ENCODE measurements at regions not wholly inside any gene's neighbourhood (a gene's known extent, or its start where the extent isn't known, plus 50 kb on each side); places are given as distances from the start of the nearest gene placed in this dataset.
"Not testable (repeated sequence)": the region's sequence is repeated elsewhere in the genome, so short reads cannot be mapped to it uniquely, and the experiment has no call there.

GRCh38 chr7:13132314-13132713 lies 444.9 kb downstream of the ARL4A start:
- H3K27me3 ChIP-seq (ENCODE audit: control insufficient read depth, insufficient read depth, low read length), result no peaks in the 10 kb centered on the region
- H3K36me3 ChIP-seq (ENCODE audit: control insufficient read depth, insufficient read depth, low read length), result no peaks in the 10 kb centered on the region
- no peak overlapping the region for H3K4me3 ChIP-seq (ENCODE audit: low read depth, low read length)
- no peak for DNase-seq (ENCODE audit: low read depth)
- no peak for TF ChIP-seq CTCF (IDR thresholded peaks at IDR 0.05; ENCODE audit: insufficient read depth, low read length, poor library complexity, severe bottlenecking)

GRCh38 chr7:13136345-13136744 lies 448.9 kb downstream of the ARL4A start:
- not testable (repeated sequence) for DNase-seq (ENCODE audit: low read depth); H3K4me3 ChIP-seq (ENCODE audit: low read depth, low read length); H3K36me3 ChIP-seq (ENCODE audit: control insufficient read depth, insufficient read depth, low read length); H3K27me3 ChIP-seq (ENCODE audit: control insufficient read depth, insufficient read depth, low read length)

- H3K36me3 ChIP-seq (ENCODE audit: control insufficient read depth, insufficient read depth, low read length), result no peaks in the 10 kb centered on the region
- DNase-seq (ENCODE audit: low read depth), result no peak
- no peak for TF ChIP-seq CTCF (IDR thresholded peaks at IDR 0.05; ENCODE audit: insufficient read depth, low read length, poor library complexity, severe bottlenecking)
These were observed 452.0 kb downstream of the ARL4A start for GRCh38 chr7:13139436-13139835.

GRCh38 chr7:13144673-13145072 lies 457.2 kb downstream of the ARL4A start:
- no peaks in the 10 kb centered on the region for H3K27me3 ChIP-seq (ENCODE audit: control insufficient read depth, insufficient read depth, low read length)
- no peaks in the 10 kb centered on the region for H3K36me3 ChIP-seq (ENCODE audit: control insufficient read depth, insufficient read depth, low read length)
- no peak for DNase-seq (ENCODE audit: low read depth)
- no peak for TF ChIP-seq CTCF (IDR thresholded peaks at IDR 0.05; ENCODE audit: insufficient read depth, low read length, poor library complexity, severe bottlenecking)
- no peak overlapping the region for H3K4me3 ChIP-seq (ENCODE audit: low read depth, low read length)

More at GRCh38 chr7:13139436-13139835, 452.0 kb downstream of the ARL4A start:
- H3K27me3 ChIP-seq (ENCODE audit: control insufficient read depth, insufficient read depth, low read length), result no peaks in the 10 kb centered on the region
- H3K4me3 ChIP-seq (ENCODE audit: low read depth, low read length), result no peak overlapping the region

- Histone ChIP-seq H3K36me3 (ENCODE audit: control insufficient read depth, insufficient read depth, low read length) (no peaks in the 10 kb centered on the region), H3K4me3 (ENCODE audit: low read depth, low read length) (no peak overlapping the region), H3K27me3 (ENCODE audit: control insufficient read depth, insufficient read depth, low read length) (no peaks in the 10 kb centered on the region)
- no peak for DNase-seq (ENCODE audit: low read depth)
- no peak for TF ChIP-seq CTCF (IDR thresholded peaks at IDR 0.05; ENCODE audit: insufficient read depth, low read length, poor library complexity, severe bottlenecking)
These were observed 461.1 kb downstream of the ARL4A start for GRCh38 chr7:13148548-13148947.

- Histone ChIP-seq H3K27me3 (ENCODE audit: control insufficient read depth, insufficient read depth, low read length) (no peaks in the 10 kb centered on the region), H3K4me3 (ENCODE audit: low read depth, low read length) (no peak overlapping the region), H3K36me3 (ENCODE audit: control insufficient read depth, insufficient read depth, low read length) (no peaks in the 10 kb centered on the region)
- TF ChIP-seq CTCF (IDR thresholded peaks at IDR 0.05; ENCODE audit: insufficient read depth, low read length, poor library complexity, severe bottlenecking), result no peak
- DNase-seq (ENCODE audit: low read depth), result no peak
These were observed 464.5 kb downstream of the ARL4A start for GRCh38 chr7:13151978-13152377.
